Tibial nerve (tissue), 4 donors: ENCODE measurements at regions not wholly inside any gene's neighbourhood (a gene's known extent, or its start where the extent isn't known, plus 50 kb on each side); places are given as distances from the start of the nearest gene placed in this dataset.
"Not testable (repeated sequence)": the region's sequence is repeated elsewhere in the genome, so short reads cannot be mapped to it uniquely, and the experiment has no call there.

Experiments
- EP300 ChIP-seq, 2 donors: sonication (generic); formaldehyde crosslinking; IDR thresholded peaks; one replicate each; pipeline ENCODE4 v1.6.1; 2017; ENCODE audit warnings: antibody characterized with exemption in 2 of 2, mild to moderate bottlenecking in 1 of 2
- POLR2A ChIP-seq, 2 donors: fragments of 450-650 bp; IDR thresholded peaks; one replicate each; pipeline ENCODE4 v1.6.1; 2017; ENCODE audit warnings: antibody characterized with exemption in 2 of 2, mild to moderate bottlenecking in 2 of 2, moderate library complexity in 2 of 2
- TF ChIP-seq, protein P1 (sequence below), 5 experiments: fragments of 200-600 bp in 3 of 5; fragments of 450-650 bp in 2 of 5; sonication (generic) in 3 of 5; IDR thresholded peaks; one replicate each; pipeline ENCODE4 v1.5.1; 2016 to 2019; ENCODE audit warnings: antibody characterized with exemption in 5 of 5, mild to moderate bottlenecking in 3 of 5, moderate library complexity in 2 of 5

DNA sequence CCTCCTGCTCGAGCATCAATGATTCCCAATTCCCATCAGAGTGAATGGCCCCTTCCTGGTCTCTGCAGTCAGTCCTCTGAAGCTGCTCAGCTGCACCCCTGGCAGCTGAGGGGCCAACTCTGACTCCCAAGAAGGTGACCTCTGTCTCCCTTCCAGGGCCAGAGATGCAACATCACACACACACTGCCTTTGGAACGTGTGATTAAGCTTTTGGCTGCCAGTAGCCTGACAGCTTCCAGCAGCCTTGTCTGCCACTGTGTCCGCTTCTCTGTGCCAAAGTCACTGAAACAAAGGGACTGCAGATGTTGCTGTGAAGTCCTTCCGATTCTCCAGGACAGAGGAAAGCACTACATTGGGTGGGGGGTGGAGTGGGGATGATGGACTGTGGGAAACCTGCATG is 254.1 kb downstream of the CEP170 start:
- TF ChIP-seq, protein P1, sequence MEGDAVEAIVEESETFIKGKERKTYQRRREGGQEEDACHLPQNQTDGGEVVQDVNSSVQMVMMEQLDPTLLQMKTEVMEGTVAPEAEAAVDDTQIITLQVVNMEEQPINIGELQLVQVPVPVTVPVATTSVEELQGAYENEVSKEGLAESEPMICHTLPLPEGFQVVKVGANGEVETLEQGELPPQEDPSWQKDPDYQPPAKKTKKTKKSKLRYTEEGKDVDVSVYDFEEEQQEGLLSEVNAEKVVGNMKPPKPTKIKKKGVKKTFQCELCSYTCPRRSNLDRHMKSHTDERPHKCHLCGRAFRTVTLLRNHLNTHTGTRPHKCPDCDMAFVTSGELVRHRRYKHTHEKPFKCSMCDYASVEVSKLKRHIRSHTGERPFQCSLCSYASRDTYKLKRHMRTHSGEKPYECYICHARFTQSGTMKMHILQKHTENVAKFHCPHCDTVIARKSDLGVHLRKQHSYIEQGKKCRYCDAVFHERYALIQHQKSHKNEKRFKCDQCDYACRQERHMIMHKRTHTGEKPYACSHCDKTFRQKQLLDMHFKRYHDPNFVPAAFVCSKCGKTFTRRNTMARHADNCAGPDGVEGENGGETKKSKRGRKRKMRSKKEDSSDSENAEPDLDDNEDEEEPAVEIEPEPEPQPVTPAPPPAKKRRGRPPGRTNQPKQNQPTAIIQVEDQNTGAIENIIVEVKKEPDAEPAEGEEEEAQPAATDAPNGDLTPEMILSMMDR (IDR thresholded peaks at IDR 0.05): not testable (repeated sequence)
- TF ChIP-seq EP300, POLR2A (IDR thresholded peaks at IDR 0.05): not testable (repeated sequence)
